ENCODE measurements at regions not wholly inside any gene's neighbourhood (a gene's known extent, or its start where the extent isn't known, plus 50 kb on each side); places are given as distances from the start of the nearest gene placed in this dataset.

GRCh38 chr20:6999381-6999780 lies 231.9 kb downstream of the BMP2 start:
- no peaks in the 10 kb centered on the region; the same call in 2 of the 3 replicates for H3K9me3 Mint-ChIP-seq
- Histone ChIP-seq H3F3A (replicated peaks; ENCODE audit: low read depth) (no peaks in the 10 kb centered on the region), H3K27ac (ENCODE audit: low read depth) (no peak overlapping the region), H3K4me2 (no peak overlapping the region), H2AFZ (no peak overlapping the region), H3K9me2 (ENCODE audit: insufficient read depth) (no peaks in the 10 kb centered on the region), H3K4me3 (no peak overlapping the region), H3K36me3 (ENCODE audit: insufficient read depth) (no peaks in the 10 kb centered on the region), H3K27me3 (ENCODE audit: insufficient read depth) (no peaks in the 10 kb centered on the region), H3K79me2 (replicated peaks; ENCODE audit: insufficient read depth) (no peaks in the 10 kb centered on the region), H4K20me1 (replicated peaks; ENCODE audit: insufficient read depth) (no peaks in the 10 kb centered on the region), H3K4me1 (ENCODE audit: insufficient read depth) (0 out of 2 replicates have a peak, but pooled peaks cover 13% of the 10 kb centered on the region)
- no peak for DNase-seq (ENCODE audit: low spot score)
- no peak overlapping the region for H3K4me3 Mint-ChIP-seq
- no peak for TF ChIP-seq ETS1 (IDR thresholded peaks at IDR 0.05)
- TF ChIP-seq JUNB (IDR thresholded peaks at IDR 0.05; ENCODE audit: unreplicated experiment) = no peak
- no peak for TF ChIP-seq NANOG (IDR thresholded peaks at IDR 0.05; ENCODE audit: borderline replicate concordance)
- no peak for TF ChIP-seq CREB1 (CRISPR knock-in tag; IDR thresholded peaks at IDR 0.05; ENCODE audit: low read depth)
- no peak for TF ChIP-seq EZH2 (IDR thresholded peaks at IDR 0.05; ENCODE audit: low read depth, unreplicated experiment)
- no peak for TF ChIP-seq EZH2phosphoT487 (IDR thresholded peaks at IDR 0.05; ENCODE audit: unreplicated experiment)
- no peak for TF ChIP-seq ZNF462 (CRISPR knock-in tag; IDR thresholded peaks at IDR 0.05)
- no peak overlapping the region for H3K27ac Mint-ChIP-seq
- H3K36me3 Mint-ChIP-seq (ENCODE audit: low read depth) = no peaks in the 10 kb centered on the region
- H3K27me3 Mint-ChIP-seq (ENCODE audit: insufficient read depth, low read depth, poor library complexity) = no peaks in the 10 kb centered on the region
- H3K4me1 Mint-ChIP-seq = peaks cover 11% of the 10 kb centered on the region; the same call in 2 of the 3 replicates
- no peak for ATAC-seq

Data from GM23338 (cell line).